HG03108 (cell line): ENCODE measurements at regions not wholly inside any gene's neighbourhood (a gene's known extent, or its start where the extent isn't known, plus 50 kb on each side); places are given as distances from the start of the nearest gene placed in this dataset.
"Not testable (repeated sequence)": the region's sequence is repeated elsewhere in the genome, so short reads cannot be mapped to it uniquely, and the experiment has no call there.

Experiments used
- ATAC-seq: cut with Tn5 transposase; IDR thresholded peaks from one replicate; pipeline ENCODE4 v1.9.1; 2021; ENCODE audit warnings: moderate library complexity; ENCODE audit not compliant: unreplicated experiment

DNA sequence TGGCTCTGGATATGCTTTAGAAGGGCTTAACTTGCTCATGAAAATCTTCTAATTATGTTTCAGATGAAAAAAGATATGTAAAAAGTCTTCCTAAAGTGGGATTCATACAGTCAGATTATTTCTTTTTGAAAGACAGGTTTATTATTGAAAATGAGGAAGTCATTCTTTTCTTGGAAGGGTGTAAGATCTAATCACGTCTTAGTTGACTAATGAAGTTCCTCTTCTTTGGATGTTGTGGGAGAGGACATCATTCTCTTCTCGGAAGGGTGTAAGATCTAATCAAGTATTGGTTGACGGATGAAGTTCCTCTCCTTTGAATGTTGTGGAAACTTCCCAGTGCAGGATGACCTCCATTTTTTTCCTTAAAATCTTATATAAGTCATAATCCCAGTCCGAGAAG lies 74.9 kb downstream of the ALG10 start:
- ATAC-seq = no peak

DNA sequence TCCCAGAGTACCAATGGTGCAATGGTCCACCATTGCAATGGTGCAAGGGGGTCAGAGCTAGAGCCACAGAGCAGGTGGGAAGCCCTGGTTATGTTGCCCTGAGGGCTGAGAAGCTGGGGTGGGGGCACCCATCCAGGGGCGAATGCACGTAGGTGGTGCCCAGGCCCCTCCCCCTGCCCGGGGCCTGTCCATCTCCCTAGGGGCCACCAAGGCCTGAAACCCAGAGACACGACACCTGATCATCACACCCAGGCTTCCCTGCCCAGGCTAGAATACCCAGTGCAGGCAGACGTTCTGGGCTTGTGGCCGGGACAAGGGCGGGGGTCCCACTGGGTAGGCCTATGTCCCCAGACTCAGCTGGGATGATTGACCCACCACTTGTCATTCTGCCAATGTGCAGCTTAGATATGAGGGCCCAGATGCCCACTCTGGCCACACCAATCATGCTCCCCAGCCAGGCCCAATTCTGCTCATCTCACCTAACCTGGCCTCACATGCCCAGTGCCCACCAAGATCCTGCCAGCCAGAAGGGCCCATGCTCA lies 83.2 kb downstream of the ALG10 start:
- no peak for ATAC-seq

DNA sequence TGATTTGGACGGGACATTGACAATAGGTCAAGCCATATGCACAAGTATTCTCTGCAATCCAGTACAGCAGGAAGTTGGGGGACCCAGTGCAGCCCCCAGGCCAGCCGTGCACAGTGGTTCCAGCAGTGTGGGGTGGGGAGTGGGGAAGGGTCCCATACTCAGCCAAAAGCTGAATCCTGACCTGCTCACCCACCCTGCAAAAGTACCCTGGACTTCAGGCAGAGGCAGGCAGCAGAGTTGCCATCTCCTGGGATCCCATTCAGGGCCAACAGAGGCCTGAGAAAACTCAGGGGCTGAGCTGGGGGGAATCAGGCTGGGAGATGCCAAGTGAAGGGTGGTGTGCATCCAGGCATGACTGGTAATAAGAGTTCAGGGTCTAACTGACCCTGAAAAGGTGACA lies 83.9 kb downstream of the ALG10 start:
- ATAC-seq = no peak

DNA sequence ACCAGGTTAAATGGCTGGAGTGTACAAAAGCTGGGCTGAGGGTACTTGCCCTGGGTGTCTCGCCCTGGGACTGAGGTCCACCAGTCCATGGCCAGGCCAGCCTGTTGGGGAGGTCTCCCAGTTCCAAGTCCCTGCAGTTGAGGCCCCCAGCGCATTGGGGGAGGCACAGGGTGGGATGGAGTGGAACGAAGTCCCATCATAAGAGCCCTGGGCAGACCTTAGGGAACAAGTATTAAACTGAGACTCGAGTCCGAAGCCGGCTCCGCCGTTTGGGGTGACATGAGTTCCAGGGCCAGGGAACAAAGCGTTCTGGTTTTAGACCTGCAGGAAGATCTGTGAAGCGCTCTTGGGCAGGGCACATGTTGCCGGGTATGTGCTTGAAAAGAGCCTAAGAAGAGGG lies 84.7 kb downstream of the ALG10 start:
- ATAC-seq = no peak

DNA sequence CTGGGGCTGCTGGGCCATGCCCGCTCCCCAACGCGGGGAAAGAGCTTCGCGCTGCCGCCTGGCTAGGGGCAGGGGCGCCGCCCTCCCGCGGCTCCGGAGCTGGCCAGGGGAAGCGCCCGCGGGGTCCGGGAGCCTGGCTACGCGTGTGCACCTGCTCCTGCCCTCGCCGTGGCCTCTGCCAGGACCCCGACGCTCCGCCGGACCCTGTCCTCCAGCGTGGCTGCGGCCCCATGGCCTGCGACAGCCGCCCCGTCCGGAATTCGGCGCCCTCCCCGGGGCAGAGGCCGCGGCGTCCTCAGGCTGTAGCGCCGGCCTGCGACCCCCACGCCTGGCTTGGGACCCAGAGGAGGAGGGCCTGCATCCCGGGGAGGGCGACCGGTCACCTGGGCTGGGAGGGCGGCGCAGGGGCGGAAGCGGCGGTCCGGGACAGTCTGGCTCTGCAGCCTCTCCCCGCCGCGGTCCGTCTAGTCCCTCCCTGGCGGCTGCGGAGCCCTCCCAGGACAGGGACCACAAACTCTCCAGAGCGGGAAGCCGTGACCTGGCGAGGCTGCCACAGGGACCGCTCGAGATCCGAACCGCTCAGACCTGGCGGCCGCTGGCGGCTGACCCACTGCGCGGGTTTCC lies 85.6 kb downstream of the ALG10 start:
- no peak for ATAC-seq

DNA sequence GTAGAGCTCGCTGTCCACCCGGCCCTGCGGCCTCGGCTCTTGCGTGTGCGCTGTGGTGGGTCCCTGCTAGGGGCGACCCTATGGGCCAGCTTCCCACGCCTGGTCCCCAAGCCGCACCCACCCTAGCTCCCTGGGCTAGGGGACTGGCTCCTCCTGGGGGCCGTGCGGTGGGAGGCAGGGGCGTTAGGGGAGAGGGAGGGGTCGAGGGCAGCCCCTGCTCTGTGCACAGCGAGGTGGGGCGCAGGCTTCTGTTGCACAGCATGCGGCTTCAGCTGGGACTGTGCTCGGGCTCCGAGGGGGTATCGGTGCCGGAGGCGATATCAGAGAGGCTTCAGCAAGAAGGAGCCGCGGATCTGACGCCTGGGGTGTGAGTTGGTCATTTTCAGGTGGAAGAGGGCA lies 86.1 kb downstream of the ALG10 start:
- no peak for ATAC-seq

DNA sequence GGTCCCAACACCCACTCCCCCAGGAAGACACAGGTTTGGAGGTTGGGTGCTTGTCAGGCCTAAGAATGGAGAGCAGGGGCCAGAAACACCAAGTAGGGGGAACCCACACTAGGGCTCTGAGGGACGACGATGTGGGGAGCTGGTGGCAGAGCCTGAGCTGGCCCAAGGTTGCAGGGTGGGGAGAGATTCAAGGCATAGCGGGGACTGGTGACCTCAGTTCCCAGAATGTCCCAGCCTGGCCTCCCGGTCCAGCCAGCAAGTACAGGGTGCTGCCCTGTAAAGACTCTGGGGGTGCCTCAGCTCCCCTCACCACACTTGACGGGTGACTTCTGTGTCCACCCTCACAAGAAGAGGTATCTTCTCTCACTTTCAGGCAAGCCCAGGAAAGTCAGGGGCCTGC lies 86.7 kb downstream of the ALG10 start:
- no peak for ATAC-seq

DNA sequence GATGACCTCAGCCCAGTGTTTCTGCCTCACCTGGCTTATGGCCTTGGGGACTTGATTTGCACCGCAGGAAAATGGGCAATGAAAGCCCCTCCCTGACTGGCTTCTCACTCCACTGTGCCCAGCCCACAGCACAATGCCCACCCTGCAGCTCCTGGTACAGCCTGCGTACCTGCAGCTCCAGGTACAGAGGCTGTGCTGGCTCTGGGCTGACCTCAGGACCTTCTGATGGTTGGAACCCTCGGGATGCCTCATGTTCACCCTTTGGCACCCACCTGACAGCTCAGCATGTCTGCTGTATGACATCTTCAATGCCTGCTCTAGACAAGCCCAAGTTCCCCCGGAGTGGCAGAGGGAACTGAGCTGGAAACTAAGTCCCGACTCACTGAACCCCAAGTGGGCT lies 87.1 kb downstream of the ALG10 start:
- no peak for ATAC-seq

DNA sequence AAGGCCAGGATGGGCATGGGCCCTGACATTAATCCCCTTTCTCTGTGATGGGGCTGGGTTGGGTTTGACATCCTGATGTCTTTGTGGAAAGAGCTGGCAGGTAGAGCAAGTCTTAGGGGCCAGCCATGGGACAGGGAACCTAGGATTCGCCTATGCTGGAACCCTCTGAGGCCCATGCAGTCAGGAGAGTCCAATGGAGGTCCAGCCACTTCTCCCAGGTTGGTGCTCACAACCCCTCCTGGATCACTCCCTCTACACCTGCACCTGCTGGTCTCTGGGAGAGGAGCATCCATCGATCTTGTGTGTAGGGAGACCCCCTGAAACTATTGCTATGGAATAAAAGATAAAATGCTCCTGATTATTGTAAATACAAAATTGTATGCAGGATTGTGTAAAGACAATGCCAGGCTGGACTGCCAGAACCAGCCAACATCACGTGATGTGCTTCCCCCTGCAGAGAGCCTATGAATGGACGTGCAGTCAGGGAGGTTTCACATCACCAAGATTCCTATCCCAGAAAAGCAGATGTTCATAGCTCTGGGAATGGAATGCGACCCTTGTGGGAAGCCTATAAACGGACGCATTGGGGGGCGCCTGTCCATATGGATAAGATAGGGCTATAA lies 87.7 kb downstream of the ALG10 start:
- ATAC-seq = not testable (repeated sequence)

DNA sequence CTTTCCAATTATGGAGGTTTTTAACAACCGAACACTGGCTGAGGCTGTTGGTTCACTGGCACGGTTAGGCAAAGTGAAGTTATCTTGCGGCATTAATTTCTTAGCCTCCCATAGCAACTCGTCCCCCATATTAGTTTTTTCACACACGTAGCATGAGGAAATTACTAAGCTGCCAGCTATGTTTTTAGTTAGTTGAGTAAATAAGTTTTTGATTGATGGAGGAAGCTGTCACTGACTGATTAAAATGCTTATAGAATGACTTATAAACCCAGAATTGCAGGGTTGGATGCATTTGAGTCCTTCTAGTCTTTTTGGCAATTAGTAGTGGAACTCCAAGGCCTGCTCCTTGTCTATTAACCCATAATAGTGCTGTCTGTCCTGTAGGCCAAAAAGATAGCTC lies 97.1 kb downstream of the ALG10 start:
- ATAC-seq = no peak

DNA sequence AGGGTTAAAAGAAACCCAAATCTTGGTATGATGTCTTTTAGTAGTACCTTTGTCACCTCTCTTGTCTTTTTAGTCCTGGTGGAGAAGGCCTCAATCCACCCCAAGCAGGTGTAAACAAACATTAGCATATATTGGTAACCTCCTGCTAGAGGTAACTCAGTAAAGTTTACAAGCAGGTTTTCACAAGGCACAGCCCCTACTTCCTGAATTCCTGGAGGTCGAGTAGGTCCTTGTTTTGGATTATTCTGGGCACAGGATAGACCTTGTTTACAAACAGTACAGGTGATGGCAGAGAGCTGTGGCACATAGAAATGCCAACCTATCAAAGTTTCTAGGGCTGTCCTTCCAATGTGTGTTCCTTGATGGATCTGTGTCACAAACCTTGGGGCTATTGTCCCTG lies 99.1 kb downstream of the ALG10 start:
- ATAC-seq = no peak

DNA sequence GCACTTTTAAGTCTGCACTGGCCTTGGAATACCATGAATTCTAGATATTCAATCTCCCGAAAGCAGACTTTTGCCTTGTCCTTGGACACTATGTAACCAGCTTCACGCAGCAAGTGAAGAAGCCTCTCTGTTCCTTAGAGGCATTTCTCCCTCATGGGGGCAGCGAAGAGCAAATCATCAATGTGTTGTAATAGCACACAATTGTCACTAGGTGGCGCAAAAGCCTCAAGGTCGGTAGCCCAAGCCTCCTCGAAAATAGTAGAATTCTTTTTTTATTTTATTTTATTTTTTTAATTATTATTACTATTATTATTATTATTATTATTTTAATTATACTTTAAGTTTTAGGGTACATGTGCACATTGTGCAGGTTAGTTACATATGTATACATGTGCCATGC lies 100.8 kb downstream of the ALG10 start:
- ATAC-seq = not testable (repeated sequence)

DNA sequence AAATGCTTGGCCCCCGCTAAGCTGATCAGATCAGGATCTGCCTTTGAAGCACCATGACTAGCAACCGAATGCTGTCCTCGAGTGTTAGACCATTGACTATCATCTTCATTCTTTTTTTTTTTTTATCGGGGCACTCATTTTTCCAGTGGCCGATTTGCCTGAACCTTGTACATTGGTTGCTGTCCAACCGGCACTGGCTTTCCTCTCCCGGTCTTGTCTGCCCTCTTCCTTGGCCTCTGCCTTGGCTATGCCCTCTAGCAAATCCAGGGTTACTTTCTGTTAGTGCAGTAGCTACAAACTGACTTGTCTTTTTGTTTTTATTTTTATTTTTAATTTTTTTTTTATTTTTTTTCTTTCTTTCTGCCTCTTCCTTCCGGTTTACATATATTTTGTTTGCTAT lies 102.3 kb downstream of the ALG10 start:
- ATAC-seq = no peak

DNA sequence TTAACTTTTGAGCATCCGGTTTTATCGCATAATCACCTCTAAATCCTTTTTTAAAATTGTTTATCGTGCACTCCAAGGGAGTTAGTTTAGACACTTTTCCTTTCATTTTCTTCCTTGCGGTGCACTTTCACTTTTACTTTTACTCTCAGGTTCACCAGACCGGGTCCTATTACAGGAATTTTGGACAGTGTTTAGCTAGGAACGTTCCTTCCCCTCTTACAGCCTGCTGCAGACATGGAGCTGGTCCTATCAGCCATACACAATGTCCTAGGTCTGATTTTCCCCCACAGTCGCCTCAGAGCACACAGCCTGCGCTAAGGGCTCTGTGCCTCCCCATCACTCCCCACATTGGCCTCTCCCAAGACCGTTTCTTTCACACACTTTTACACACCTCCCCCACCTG lies 103.9 kb downstream of the ALG10 start:
- no peak for ATAC-seq

DNA sequence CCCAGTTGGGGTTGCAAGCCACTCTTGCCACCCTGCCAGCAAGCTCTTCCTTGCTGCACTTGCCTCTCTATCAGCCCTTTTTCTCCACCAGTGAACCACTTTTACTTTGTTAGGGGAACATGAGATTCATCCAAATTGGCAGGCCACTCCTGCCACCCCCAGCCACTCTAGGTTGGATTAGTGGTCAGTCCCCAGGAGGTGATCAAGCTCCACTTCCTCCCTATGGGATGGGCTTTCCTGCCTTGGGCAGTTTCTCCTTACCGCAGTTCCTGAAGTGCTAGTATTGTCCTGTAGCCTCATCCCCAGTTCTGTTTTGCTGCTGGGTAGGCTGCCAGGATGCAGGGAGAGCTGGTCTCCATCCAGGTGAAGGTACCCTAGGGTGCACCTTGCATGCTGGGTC lies 104.5 kb downstream of the ALG10 start:
- no peak for ATAC-seq

DNA sequence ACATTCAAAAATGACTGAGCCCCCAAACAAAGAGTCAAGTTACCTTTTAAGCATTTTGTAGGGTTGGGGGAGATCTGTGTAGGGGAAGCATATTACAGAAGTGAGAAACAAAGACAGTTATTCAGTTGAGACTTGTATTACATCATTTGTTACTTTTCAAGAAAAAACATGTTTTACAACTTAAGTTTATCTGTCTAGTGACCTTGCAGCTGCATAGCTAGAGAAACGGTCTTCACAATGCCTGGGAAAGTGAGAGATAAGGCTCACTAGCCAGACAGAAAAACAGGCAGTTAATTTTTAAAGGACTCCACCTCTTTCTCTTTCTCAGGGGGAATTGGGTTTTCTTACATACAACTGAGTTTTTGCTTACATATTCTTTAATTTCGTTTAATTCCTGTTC lies 105.1 kb downstream of the ALG10 start:
- not testable (repeated sequence) for ATAC-seq

DNA sequence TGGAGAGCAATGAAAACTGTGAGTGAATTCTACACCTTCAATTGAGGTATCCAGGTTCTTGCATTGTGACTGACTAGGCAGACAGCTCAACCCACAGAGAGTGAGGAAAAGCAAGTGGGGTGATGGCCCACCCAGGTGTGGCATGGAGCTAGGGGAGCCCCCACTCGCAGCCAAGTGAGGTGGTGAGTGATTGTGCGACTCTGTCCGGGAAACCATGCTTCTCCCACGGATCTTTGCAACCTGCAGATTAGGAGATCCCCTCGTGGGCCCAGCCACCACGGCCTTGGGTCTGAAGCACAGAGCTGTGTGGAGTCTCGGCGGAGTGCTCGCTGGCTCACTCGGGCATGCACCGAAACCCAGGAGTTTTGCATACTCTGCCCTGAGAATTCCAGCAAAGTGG lies 120.1 kb downstream of the ALG10 start:
- no peak for ATAC-seq

DNA sequence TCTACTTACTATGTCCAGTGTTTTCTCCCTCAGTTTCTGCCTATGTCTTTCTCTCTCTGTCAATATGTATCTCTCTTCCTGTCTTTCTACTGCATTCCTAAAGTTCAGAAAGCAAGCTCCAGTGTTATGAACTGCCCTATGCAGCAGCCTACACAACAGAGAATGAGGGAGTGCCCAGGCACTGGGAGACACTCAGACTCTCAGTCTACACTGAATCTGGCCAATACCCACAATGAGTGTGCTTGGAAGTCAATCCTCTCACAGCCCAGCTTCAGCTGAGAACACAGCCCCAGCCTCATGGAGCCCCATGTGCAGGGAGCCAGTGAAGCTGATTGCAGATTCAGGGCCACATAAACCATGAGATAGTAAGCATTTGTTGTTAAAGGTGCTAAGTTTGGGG lies 128.7 kb downstream of the ALG10 start:
- ATAC-seq = no peak

DNA sequence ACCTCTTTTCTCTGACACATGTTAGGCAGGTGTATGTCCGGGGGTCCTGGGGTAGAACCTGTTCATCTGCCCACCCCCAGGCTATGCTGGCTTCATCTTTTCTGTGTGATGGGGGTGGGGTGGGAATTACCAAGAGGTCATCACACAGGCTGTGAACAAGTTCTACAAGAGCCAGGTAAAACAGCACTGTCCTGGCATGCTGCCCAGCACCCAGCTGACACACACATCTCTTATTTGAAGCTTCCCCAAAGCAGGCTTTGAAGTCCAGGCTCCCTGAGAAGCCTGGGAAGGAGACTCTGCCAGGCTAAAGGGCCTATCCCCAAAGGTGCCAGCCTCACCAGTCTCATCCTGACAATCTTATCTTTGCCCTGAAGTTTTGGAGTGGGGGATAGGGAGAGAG lies 141.1 kb downstream of the ALG10 start:
- no peak for ATAC-seq

DNA sequence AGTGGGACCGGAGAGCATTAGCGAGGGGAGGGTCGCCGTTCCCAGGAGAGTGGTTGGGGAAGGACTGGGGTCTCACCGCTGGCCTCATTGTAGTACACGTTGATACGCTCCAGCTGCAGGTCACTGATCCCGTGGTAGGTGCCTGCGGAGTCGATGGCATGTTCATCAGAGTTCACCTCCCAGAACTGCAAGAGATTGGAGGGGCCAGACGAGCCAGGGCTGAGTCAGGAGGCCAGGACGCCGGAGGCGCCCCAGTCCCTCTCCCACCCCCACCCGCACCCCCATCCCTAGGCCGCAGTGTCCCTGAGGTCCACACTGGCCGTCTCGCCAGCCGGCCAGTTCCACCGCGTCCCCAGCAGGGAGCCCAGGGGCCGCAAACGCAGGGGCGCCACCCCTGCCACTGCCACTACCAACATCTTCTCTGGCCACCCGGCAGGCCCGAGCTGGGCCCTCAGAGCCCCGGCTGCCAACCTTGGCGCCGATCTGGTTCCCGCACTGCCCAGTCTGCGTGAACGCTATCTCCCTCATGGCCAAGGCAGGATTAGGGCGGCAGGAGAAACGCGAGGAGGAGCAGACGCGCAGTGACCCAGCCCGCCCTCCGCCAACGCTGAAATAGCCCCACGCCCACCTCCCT lies 144.2 kb downstream of the ALG10 start:
- ATAC-seq = no peak

DNA sequence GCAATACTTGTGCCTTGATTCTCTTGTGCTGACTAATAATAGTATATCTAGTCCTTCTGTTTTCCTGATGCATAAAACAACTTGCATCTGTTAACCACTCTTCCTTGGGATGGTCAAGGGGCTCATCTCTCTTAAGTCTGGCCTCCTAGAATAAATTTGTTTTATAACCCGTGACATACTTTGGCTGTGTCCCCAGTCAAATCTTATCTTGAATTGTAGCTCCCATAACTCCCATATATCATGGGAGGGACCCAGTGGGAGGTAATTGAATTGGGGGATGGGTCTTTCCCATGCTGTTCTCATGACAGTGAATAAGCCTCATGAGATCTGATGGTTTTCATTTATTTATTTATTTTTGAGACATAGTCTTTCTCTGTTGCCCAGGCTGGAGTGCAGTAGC lies 146.2 kb downstream of the ALG10 start:
- ATAC-seq = not testable (repeated sequence)

DNA sequence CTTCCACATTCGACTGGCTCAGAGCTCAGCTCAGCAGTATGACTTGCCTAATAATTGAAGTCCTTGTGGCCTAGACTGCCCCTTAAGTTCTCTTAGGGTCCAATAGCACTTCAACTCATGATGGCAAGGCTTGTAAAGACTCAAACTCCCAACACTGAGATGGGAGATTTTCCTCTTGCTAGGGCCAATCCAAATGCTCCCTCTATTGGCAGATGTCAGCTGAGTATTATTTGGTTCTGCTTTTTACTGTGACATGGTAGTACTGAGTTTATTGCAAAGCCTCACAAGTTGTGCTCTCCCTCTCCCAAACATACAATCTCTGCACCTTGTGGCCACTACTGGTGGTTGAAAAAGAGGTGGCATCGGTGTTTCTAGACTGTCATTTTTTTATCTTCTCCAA lies 164.2 kb downstream of the ALG10 start:
- no peak for ATAC-seq
